Suppressor macrophage (primary cell): ENCODE measurements at regions not wholly inside any gene's neighbourhood (a gene's known extent, or its start where the extent isn't known, plus 50 kb on each side); places are given as distances from the start of the nearest gene placed in this dataset.

ENCODE experiments used
- DNase-seq, 4 experiments: peaks; one replicate each; pipeline ENCODE4 v3.0.0-alpha.2; 2020 to 2022

- DNase-seq: no peak
Measured at GRCh38 chr12:67370979-67371378, 101.8 kb downstream of the CAND1 start.

- DNase-seq: no peak
Measured at GRCh38 chr12:67377021-67377420, 107.9 kb downstream of the CAND1 start.

- DNase-seq: no peak
Measured at GRCh38 chr12:67377541-67377940, 108.4 kb downstream of the CAND1 start.

- no peak for DNase-seq
Measured at GRCh38 chr12:67382241-67382871, 113.2 kb downstream of the CAND1 start.

- no peak for DNase-seq
Measured at GRCh38 chr12:67386869-67387565, 117.9 kb downstream of the CAND1 start.

- no peak for DNase-seq
Measured at GRCh38 chr12:67388331-67389138, 119.4 kb downstream of the CAND1 start.

- peak in 3 of 4 experiments; percentile 9 to 33 (median 20) for DNase-seq
Measured at GRCh38 chr12:67390273-67390672, 121.1 kb downstream of the CAND1 start.

- DNase-seq: no peak
Measured at GRCh38 chr12:67391034-67391433, 121.9 kb downstream of the CAND1 start.

- DNase-seq: no peak
Measured at GRCh38 chr12:67391656-67392055, 122.5 kb downstream of the CAND1 start.

- DNase-seq: no peak
Measured at GRCh38 chr12:67394550-67394949, 125.4 kb downstream of the CAND1 start.

- no peak for DNase-seq
Measured at GRCh38 chr12:67400742-67401141, 131.6 kb downstream of the CAND1 start.

- DNase-seq: no peak
Measured at GRCh38 chr12:67410246-67410645, 141.1 kb downstream of the CAND1 start.

GRCh38 chr12:67410667-67411067 is 141.5 kb downstream of the CAND1 start:
- no peak for DNase-seq

GRCh38 chr12:67411562-67411961 is 142.4 kb downstream of the CAND1 start:
- DNase-seq: no peak

- DNase-seq: no peak
Measured at GRCh38 chr12:67413577-67413976, 144.4 kb downstream of the CAND1 start.

- no peak for DNase-seq
Measured at GRCh38 chr12:67414011-67414715, 145.0 kb downstream of the CAND1 start.

GRCh38 chr12:67415473-67415872 is 146.3 kb downstream of the CAND1 start:
- peak in 1 of 4 experiments; percentile 9 for DNase-seq

GRCh38 chr12:67419810-67420209 is 150.7 kb downstream of the CAND1 start:
- DNase-seq: no peak

- no peak for DNase-seq
Measured at GRCh38 chr12:67420506-67420905, 151.3 kb downstream of the CAND1 start.

- no peak for DNase-seq
Measured at GRCh38 chr12:67422081-67422480, 152.9 kb downstream of the CAND1 start.

- DNase-seq: no peak
Measured at GRCh38 chr12:67424784-67425183, 155.6 kb downstream of the CAND1 start.

- no peak for DNase-seq
Measured at GRCh38 chr12:67425394-67425793, 156.2 kb downstream of the CAND1 start.

- no peak for DNase-seq
Measured at GRCh38 chr12:67426067-67426466, 156.9 kb downstream of the CAND1 start.
